Stimulated activated naive CD4-positive, alpha-beta T cell treated with Interleukin-2 at 50 U/mL for 16 hours (primary cell): ENCODE measurements at regions not wholly inside any gene's neighbourhood (a gene's known extent, or its start where the extent isn't known, plus 50 kb on each side); places are given as distances from the start of the nearest gene placed in this dataset.

Experiments
- DNase-seq: peaks from one replicate; lab custom pipeline; 2025; lab: John Stamatoyannopoulos, UW

- no peak for DNase-seq
These were observed 1031.1 kb downstream of the TBC1D22A start for GRCh38 chr22:47793304-47794101.

- DNase-seq = no peak
These were observed 1026.7 kb downstream of the TBC1D22A start for GRCh38 chr22:47789171-47789570.

- no peak for DNase-seq
These were observed 1026.0 kb downstream of the TBC1D22A start for GRCh38 chr22:47788461-47788860.

- no peak for DNase-seq
These were observed 1025.2 kb downstream of the TBC1D22A start for GRCh38 chr22:47787501-47788227.

GRCh38 chr22:47786650-47787290 lies 1024.3 kb downstream of the TBC1D22A start:
- no peak for DNase-seq

GRCh38 chr22:47784991-47785390 lies 1022.5 kb downstream of the TBC1D22A start:
- no peak for DNase-seq

- no peak for DNase-seq
These were observed 1022.0 kb downstream of the TBC1D22A start for GRCh38 chr22:47784367-47784983.

GRCh38 chr22:47783433-47784366 lies 1021.2 kb downstream of the TBC1D22A start:
- DNase-seq = no peak

GRCh38 chr22:47782328-47783075 lies 1020.1 kb downstream of the TBC1D22A start:
- no peak for DNase-seq

GRCh38 chr22:47781427-47782111 lies 1019.1 kb downstream of the TBC1D22A start:
- no peak for DNase-seq

GRCh38 chr22:47781024-47781423 lies 1018.6 kb downstream of the TBC1D22A start:
- DNase-seq = no peak

GRCh38 chr22:47780281-47780875 lies 1017.9 kb downstream of the TBC1D22A start:
- DNase-seq = no peak

- no peak for DNase-seq
These were observed 1017.0 kb downstream of the TBC1D22A start for GRCh38 chr22:47779474-47779873.

GRCh38 chr22:47778160-47778658 lies 1015.8 kb downstream of the TBC1D22A start:
- DNase-seq = no peak

- no peak for DNase-seq
These were observed 1015.0 kb downstream of the TBC1D22A start for GRCh38 chr22:47777426-47777825.

GRCh38 chr22:47776329-47776728 lies 1013.9 kb downstream of the TBC1D22A start:
- DNase-seq = no peak

GRCh38 chr22:47775686-47776085 lies 1013.2 kb downstream of the TBC1D22A start:
- DNase-seq = no peak

GRCh38 chr22:47775191-47775590 lies 1012.7 kb downstream of the TBC1D22A start:
- DNase-seq = no peak

GRCh38 chr22:47773635-47774034 lies 1011.2 kb downstream of the TBC1D22A start:
- no peak for DNase-seq
